ENCODE measurements at regions not wholly inside any gene's neighbourhood (a gene's known extent, or its start where the extent isn't known, plus 50 kb on each side); places are given as distances from the start of the nearest gene placed in this dataset.
"Not testable (repeated sequence)": the region's sequence is repeated elsewhere in the genome, so short reads cannot be mapped to it uniquely, and the experiment has no call there.

- Histone ChIP-seq H3K27me3 (peaks cover 11% of the 10 kb centered on the region), H3K9me3 (no peaks in the 10 kb centered on the region), H3K27ac (no peak overlapping the region), H3K36me3 (no peaks in the 10 kb centered on the region), H3K4me1 (peaks cover 6% of the 10 kb centered on the region), H3K4me2 (no peak overlapping the region), H3K9ac (no peak overlapping the region), H3K4me3 (no peak overlapping the region), H4K20me1 (no peaks in the 10 kb centered on the region)
- no peak for TF ChIP-seq Cebpa-rat (IDR thresholded peaks at IDR 0.05)
Measured at GRCh38 chr22:45082795-45083194, 73.0 kb upstream of the PHF21B start.

GRCh38 chr22:45083659-45084305, 74.0 kb upstream of the PHF21B start:
- H3K4me2 ChIP-seq: no peak overlapping the region
- H3K27me3 ChIP-seq: 0 out of 2 replicates have a peak, but pooled peaks cover under 1% of the 10 kb centered on the region

GRCh38 chr22:45084400-45084920, 74.7 kb upstream of the PHF21B start:
- no peaks in the 10 kb centered on the region for H3K36me3 ChIP-seq
- no peak overlapping the region for H3K4me2 ChIP-seq
- H4K20me1 ChIP-seq: no peaks in the 10 kb centered on the region
- H3K27me3 ChIP-seq: no peaks in the 10 kb centered on the region
- no peaks in the 10 kb centered on the region for H3K4me1 ChIP-seq
- no peak overlapping the region for H3K27ac ChIP-seq
- H3K9ac ChIP-seq: no peak overlapping the region
- no peaks in the 10 kb centered on the region for H3K9me3 ChIP-seq
- no peak overlapping the region for H3K4me3 ChIP-seq
- TF ChIP-seq Cebpa-rat (IDR thresholded peaks at IDR 0.05): no peak

More at GRCh38 chr22:45083659-45084305, 74.0 kb upstream of the PHF21B start:
- Histone ChIP-seq H3K4me1 (no peaks in the 10 kb centered on the region), H3K9me3 (no peaks in the 10 kb centered on the region), H4K20me1 (no peaks in the 10 kb centered on the region), H3K4me3 (no peak overlapping the region), H3K9ac (no peak overlapping the region), H3K36me3 (no peaks in the 10 kb centered on the region), H3K27ac (no peak overlapping the region)
- no peak for TF ChIP-seq Cebpa-rat (IDR thresholded peaks at IDR 0.05)

GRCh38 chr22:45087802-45088201, 75.9 kb upstream of the NUP50 start:
- TF ChIP-seq Cebpa-rat (IDR thresholded peaks at IDR 0.05): no peak
- H3K27me3 ChIP-seq: no peaks in the 10 kb centered on the region
- H3K9me3 ChIP-seq: no peaks in the 10 kb centered on the region
- no peak overlapping the region for H3K4me3 ChIP-seq
- no peaks in the 10 kb centered on the region for H3K36me3 ChIP-seq
- no peak overlapping the region for H3K4me2 ChIP-seq
- H3K4me1 ChIP-seq: no peaks in the 10 kb centered on the region
- no peak overlapping the region for H3K9ac ChIP-seq
- no peaks in the 10 kb centered on the region for H4K20me1 ChIP-seq
- H3K27ac ChIP-seq: no peak overlapping the region

- Histone ChIP-seq H3K4me2 (no peak overlapping the region), H3K27me3 (no peaks in the 10 kb centered on the region), H3K9me3 (no peaks in the 10 kb centered on the region), H3K27ac (no peak overlapping the region), H4K20me1 (no peaks in the 10 kb centered on the region), H3K9ac (no peak overlapping the region), H3K4me3 (no peak overlapping the region), H3K4me1 (no peaks in the 10 kb centered on the region), H3K36me3 (no peaks in the 10 kb centered on the region)
- no peak for TF ChIP-seq Cebpa-rat (IDR thresholded peaks at IDR 0.05)
Measured at GRCh38 chr22:45088576-45088975, 75.1 kb upstream of the NUP50 start.

GRCh38 chr22:45090497-45090910, 73.2 kb upstream of the NUP50 start:
- Histone ChIP-seq H3K27ac (no peak overlapping the region), H3K9me3 (no peaks in the 10 kb centered on the region), H3K9ac (no peak overlapping the region), H3K4me3 (no peak overlapping the region), H3K27me3 (no peaks in the 10 kb centered on the region), H3K4me1 (no peaks in the 10 kb centered on the region), H4K20me1 (no peaks in the 10 kb centered on the region), H3K36me3 (no peaks in the 10 kb centered on the region), H3K4me2 (no peak overlapping the region)
- no peak for TF ChIP-seq Cebpa-rat (IDR thresholded peaks at IDR 0.05)

- no peaks in the 10 kb centered on the region for H4K20me1 ChIP-seq
- H3K27ac ChIP-seq: no peak overlapping the region
- H3K9me3 ChIP-seq: no peaks in the 10 kb centered on the region
- no peaks in the 10 kb centered on the region for H3K4me1 ChIP-seq
- no peaks in the 10 kb centered on the region for H3K27me3 ChIP-seq
- no peak overlapping the region for H3K4me3 ChIP-seq
- H3K4me2 ChIP-seq: no peak overlapping the region
- no peak for TF ChIP-seq Cebpa-rat (IDR thresholded peaks at IDR 0.05)
- no peaks in the 10 kb centered on the region for H3K36me3 ChIP-seq
- H3K9ac ChIP-seq: no peak overlapping the region
Measured at GRCh38 chr22:45091254-45091854, 72.4 kb upstream of the NUP50 start.

GRCh38 chr22:45091875-45092274, 71.8 kb upstream of the NUP50 start:
- not testable (repeated sequence) for H3K9me3 ChIP-seq, H3K27me3 ChIP-seq, H4K20me1 ChIP-seq, H3K4me2 ChIP-seq, H3K4me3 ChIP-seq, H3K4me1 ChIP-seq, H3K27ac ChIP-seq, H3K36me3 ChIP-seq, H3K9ac ChIP-seq

- Histone ChIP-seq H3K9ac (no peak overlapping the region), H3K27me3 (no peaks in the 10 kb centered on the region), H4K20me1 (no peaks in the 10 kb centered on the region), H3K27ac (no peak overlapping the region), H3K4me2 (no peak overlapping the region), H3K9me3 (no peaks in the 10 kb centered on the region), H3K4me3 (no peak overlapping the region), H3K36me3 (no peaks in the 10 kb centered on the region), H3K4me1 (no peaks in the 10 kb centered on the region)
- TF ChIP-seq Cebpa-rat (IDR thresholded peaks at IDR 0.05): no peak
Measured at GRCh38 chr22:45092644-45093043, 71.1 kb upstream of the NUP50 start.

- H4K20me1 ChIP-seq: no peaks in the 10 kb centered on the region
- no peak overlapping the region for H3K4me3 ChIP-seq
- no peak overlapping the region for H3K27ac ChIP-seq
- no peak overlapping the region for H3K9ac ChIP-seq
- H3K27me3 ChIP-seq: no peaks in the 10 kb centered on the region
- H3K4me2 ChIP-seq: no peak overlapping the region
- H3K9me3 ChIP-seq: no peaks in the 10 kb centered on the region
- H3K4me1 ChIP-seq: no peaks in the 10 kb centered on the region
- TF ChIP-seq Cebpa-rat (IDR thresholded peaks at IDR 0.05): no peak
- no peaks in the 10 kb centered on the region for H3K36me3 ChIP-seq
Measured at GRCh38 chr22:45093609-45094008, 70.1 kb upstream of the NUP50 start.

All from BLaER1 (cell line).